Sigmoid colon (tissue), 4 donors: ENCODE measurements at regions not wholly inside any gene's neighbourhood (a gene's known extent, or its start where the extent isn't known, plus 50 kb on each side); places are given as distances from the start of the nearest gene placed in this dataset.

ENCODE experiments used
- CTCF ChIP-seq, 4 experiments: fragments of 450-650 bp in 3 of 4; fragments of 200-600 bp in 1 of 4; IDR thresholded peaks; one replicate each; pipeline ENCODE4 v1.5.1; 2016 to 2019; ENCODE audit warnings: antibody characterized with exemption in 4 of 4, mild to moderate bottlenecking in 3 of 4, moderate library complexity in 2 of 4
- EP300 ChIP-seq, 4 donors: sonication (generic); formaldehyde crosslinking; IDR thresholded peaks; one replicate each; pipeline ENCODE4 v1.6.1; 2017; ENCODE audit warnings: antibody characterized with exemption in 4 of 4
- POLR2A ChIP-seq, 2 donors: fragments of 450-650 bp; IDR thresholded peaks; one replicate each; pipeline ENCODE4 v1.6.1; 2016; ENCODE audit warnings: antibody characterized with exemption in 2 of 2, mild to moderate bottlenecking in 2 of 2, moderate library complexity in 2 of 2
- POLR2AphosphoS5 ChIP-seq, 4 donors: sonication (generic); formaldehyde crosslinking; IDR thresholded peaks; one replicate each; pipeline ENCODE4 v1.6.1; 2017; ENCODE audit warnings: antibody characterized with exemption in 4 of 4

DNA sequence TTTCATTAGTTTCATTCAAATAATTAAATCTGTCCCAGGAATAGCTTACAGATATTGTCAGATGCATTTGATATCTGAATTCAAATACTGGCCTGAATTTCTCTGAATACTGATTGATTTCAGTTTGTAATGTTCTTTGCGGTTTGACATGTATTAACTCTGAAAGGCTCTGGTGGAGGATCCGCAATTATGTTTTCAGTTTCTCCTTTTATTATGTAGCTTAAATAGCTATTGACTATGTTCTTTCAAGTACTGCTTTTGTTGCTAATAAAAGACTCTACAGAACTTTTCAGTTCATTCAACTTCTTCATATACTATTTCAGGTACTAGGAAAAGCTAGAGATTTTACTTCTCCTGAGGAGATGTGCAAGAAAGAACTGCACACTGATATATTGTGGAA lies 2085.4 kb upstream of the RAG2 start:
- TF ChIP-seq POLR2A (IDR thresholded peaks at IDR 0.05) (no peak), CTCF (IDR thresholded peaks at IDR 0.05) (no peak), POLR2AphosphoS5 (IDR thresholded peaks at IDR 0.05) (no peak), EP300 (IDR thresholded peaks at IDR 0.05) (no peak)
